Activated T-cell treated with anti-CD3 and anti-CD28 coated beads, Interleukin-2, amount 50 U/mL, for 24 hours (primary cell): ENCODE measurements at regions not wholly inside any gene's neighbourhood (a gene's known extent, or its start where the extent isn't known, plus 50 kb on each side); places are given as distances from the start of the nearest gene placed in this dataset.

Experiments
- DNase-seq: peaks from one replicate; pipeline ENCODE4 v3.0.0-alpha.2; 2020
- H3K27ac Mint-ChIP-seq: 2 replicates; pipeline ENCODE4 v1.8.0; 2020; ENCODE audit warnings: mild to moderate bottlenecking, mixed read lengths
- H3K27me3 Mint-ChIP-seq: 2 replicates; pipeline ENCODE4 v1.8.0; 2020; ENCODE audit warnings: mixed read lengths
- H3K36me3 Mint-ChIP-seq: 2 replicates; pipeline ENCODE4 v1.8.0; 2020; ENCODE audit warnings: low read depth, mixed read lengths
- H3K4me1 Mint-ChIP-seq: 2 replicates; pipeline ENCODE4 v1.8.0; 2020; ENCODE audit warnings: low read depth, mixed read lengths
- H3K4me3 Mint-ChIP-seq: 2 replicates; pipeline ENCODE4 v1.8.0; 2020; ENCODE audit warnings: mild to moderate bottlenecking, moderate library complexity, mixed read lengths
- H3K9me3 Mint-ChIP-seq: 2 replicates; pipeline ENCODE4 v1.8.0; 2020; ENCODE audit warnings: mixed read lengths

DNA sequence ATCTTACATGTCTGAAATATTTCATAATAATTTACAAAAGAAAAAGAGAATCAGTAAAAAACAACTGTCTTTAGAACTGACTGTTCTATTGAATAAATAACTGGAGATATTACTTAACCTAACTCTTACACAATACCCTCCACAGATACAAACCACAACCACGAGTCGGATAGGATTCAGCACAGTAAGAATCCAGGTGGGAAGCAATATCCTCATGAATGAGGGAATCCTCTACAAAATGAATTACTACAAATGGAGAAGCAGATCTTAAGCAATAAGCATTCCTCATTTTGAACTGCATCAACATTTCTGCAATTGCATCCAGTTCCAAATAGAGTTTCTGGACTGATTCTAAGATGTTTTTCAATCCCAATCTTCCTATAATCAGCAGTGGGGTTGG is 227.1 kb downstream of the SH2D1A start:
- Mint-ChIP-seq H3K4me3 (no peak overlapping the region), H3K27ac (no peak overlapping the region), H3K36me3 (no peaks in the 10 kb centered on the region), H3K4me1 (no peaks in the 10 kb centered on the region), H3K27me3 (no peaks in the 10 kb centered on the region), H3K9me3 (no peaks in the 10 kb centered on the region)
- DNase-seq = no peak

DNA sequence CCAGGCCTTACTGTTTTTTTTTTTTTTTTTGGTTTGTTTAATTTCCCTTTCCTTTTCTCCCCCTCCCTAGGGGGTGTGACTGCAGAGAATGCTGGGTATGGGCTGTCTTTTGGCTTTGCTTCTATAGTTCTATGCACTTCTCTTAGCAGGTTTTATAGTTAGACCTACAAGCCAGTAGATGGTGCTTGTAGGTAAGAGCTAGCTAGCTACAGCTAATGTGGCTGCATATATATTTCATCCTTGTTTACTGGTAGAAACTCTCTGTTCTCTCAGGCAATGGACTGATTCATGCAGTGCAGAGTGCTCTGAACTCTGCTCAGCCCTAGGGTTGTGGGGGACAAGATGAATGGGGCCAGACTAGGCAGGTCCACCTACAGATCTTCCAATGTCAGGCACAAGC is 246.4 kb downstream of the SH2D1A start:
- Mint-ChIP-seq H3K36me3 (no peaks in the 10 kb centered on the region), H3K4me3 (no peak overlapping the region), H3K9me3 (peaks cover 8% of the 10 kb centered on the region), H3K27ac (no peak overlapping the region), H3K27me3 (peaks cover 4% of the 10 kb centered on the region), H3K4me1 (peaks cover 2% of the 10 kb centered on the region)
- DNase-seq = no peak

DNA sequence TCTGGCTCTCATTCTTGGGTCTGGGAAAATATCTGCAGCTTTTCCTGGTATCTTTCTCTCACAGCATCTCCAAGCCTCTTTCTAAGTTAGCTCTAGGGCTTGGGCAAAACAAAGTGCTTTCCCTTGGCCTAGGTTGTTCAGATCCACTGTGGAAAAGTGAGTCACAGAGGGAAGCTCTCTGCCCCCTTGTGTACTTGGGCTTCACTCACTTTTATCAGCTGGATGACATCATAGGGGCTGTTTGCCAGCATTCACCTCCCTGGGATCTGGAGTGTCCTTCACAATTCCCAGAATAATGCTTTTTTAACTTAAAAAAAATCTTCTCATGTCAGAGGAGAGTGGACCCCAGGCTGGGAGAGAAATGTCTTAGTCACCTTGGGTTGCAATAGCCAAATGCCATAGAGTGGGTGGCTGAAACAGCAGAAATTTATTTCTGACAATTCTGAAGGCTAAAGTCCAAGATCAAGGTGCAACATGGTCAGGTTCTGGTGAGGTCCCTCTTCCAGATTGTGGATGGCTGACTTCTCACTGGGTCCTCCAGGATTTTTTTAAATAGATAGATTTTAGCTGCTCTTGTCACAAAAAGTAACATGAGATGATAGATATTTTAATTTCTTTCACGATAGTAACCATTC is 247.8 kb downstream of the SH2D1A start:
- Mint-ChIP-seq H3K4me1 (peaks cover 2% of the 10 kb centered on the region), H3K36me3 (no peaks in the 10 kb centered on the region), H3K27me3 (peaks cover 4% of the 10 kb centered on the region), H3K9me3 (peaks cover 4% of the 10 kb centered on the region), H3K4me3 (no peak overlapping the region), H3K27ac (no peak overlapping the region)
- no peak for DNase-seq

DNA sequence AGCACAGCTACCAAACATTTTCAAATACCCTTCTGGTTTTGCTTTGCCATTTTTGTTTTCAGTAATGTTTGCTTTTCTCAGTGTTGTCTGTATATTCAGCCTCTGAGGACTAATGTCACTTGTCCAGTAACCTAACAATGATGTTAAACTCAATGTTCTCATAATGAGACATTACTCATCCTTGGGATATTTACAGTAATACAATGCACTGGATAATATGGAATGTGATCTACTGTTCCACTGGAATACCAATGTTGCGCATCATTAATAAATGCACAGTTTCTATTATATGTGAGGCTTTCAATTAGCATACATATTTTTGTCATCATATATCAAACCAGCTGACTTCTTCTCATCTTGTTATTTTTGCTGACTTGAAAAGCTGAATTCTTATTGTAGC is 259.1 kb downstream of the SH2D1A start:
- Mint-ChIP-seq H3K27ac (no peak overlapping the region), H3K9me3 (no peaks in the 10 kb centered on the region), H3K36me3 (no peaks in the 10 kb centered on the region), H3K4me3 (no peak overlapping the region), H3K4me1 (no peaks in the 10 kb centered on the region), H3K27me3 (no peaks in the 10 kb centered on the region)
- DNase-seq = no peak

DNA sequence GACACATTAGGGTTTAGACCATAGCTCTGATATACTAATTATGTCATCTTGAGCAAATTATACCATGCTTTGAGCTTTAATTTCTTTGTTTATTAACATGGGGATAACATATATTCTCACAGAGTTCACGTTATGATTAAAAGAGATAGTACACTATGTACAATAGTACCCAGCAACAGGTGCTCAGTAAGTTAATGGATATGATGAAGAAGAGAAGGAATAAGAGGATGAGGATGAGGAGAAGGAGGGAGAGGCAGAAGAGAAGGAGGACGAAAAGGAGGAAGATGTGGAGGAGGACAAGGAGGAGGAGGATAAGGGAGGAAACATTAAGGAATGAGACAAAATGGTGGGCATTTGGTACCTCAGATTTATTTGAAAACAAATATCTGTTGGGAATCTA is 260.4 kb downstream of the SH2D1A start:
- Mint-ChIP-seq H3K27me3 (no peaks in the 10 kb centered on the region), H3K4me3 (no peak overlapping the region), H3K9me3 (no peaks in the 10 kb centered on the region), H3K4me1 (no peaks in the 10 kb centered on the region), H3K27ac (no peak overlapping the region), H3K36me3 (no peaks in the 10 kb centered on the region)
- DNase-seq = no peak

DNA sequence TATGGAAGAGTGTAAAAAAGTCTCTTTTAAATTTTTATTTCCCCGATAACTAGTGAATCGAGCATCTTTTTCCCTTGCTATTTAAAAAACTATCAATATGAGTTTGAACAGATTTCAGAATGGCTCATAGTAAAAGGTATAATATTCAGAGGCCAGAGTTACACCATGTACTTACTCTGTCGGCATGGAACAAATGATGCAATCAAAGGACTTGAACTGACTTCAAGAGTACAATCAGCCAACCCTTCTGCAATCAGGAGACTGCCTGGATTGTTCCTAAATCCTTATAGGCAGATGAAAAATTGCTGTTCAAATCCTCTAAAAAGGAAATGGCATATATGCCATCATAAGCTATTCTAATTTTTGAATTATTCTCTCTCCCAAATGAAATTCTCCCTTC is 273.3 kb downstream of the SH2D1A start:
- Mint-ChIP-seq H3K4me1 (no peaks in the 10 kb centered on the region), H3K9me3 (no peaks in the 10 kb centered on the region), H3K4me3 (no peak overlapping the region), H3K36me3 (no peaks in the 10 kb centered on the region), H3K27ac (no peak overlapping the region), H3K27me3 (peaks cover 4% of the 10 kb centered on the region)
- DNase-seq = no peak

DNA sequence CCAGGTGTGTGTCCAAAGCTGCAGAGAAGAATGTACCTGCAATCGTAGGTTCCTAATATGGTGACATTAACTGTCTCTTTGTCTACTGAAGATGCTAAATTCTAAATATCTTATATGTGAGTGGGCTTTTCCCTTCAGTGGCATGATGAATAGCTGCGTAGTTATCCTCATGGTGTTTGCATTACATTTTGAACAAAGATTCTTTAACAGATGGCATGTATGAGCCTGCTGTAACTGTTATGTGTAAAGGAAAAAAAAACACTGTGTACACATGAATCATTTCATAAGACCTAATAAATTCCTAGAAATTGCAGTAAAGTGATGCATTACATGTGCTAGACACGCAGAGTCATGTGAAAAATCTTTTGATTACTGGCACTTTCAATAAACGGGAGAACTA is 288.0 kb downstream of the SH2D1A start:
- Mint-ChIP-seq H3K27ac (no peak overlapping the region), H3K9me3 (no peaks in the 10 kb centered on the region), H3K36me3 (no peaks in the 10 kb centered on the region), H3K4me3 (no peak overlapping the region), H3K27me3 (peaks cover 14% of the 10 kb centered on the region), H3K4me1 (no peaks in the 10 kb centered on the region)
- DNase-seq = no peak

DNA sequence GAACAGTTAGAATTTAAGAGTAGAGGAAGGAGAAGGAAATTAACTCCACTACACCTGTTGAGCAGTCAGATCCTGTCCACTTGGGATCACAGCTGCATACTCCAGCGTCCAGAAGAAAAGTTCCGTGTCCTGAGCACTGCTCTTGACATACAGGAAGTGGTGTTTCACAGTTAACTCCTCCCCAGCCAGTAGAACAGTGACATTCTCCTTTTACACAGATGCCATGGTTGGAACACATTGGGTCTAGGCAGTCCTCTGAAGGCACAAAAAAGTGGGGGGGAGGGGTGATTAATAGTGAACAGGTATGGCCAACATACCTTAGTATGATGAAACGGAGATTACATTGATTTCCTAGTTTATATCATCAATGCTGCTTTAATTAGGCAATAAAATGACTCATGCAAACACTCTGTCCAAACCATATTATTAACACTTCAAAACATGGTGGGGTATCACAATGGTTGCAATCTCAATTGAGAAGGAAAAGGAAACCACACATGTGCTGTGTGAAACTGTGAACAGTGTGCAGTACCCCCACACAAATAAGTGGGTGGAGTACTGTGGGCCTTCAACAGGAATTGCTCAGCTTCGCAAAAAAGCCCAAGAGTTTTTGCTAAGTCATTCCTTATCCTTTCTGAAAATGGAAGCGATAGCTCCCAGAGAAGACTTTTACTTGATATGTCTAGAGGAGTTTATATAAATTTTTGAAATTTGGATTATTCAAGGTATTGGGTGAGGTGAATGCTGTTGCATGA is 295.6 kb downstream of the SH2D1A start:
- Mint-ChIP-seq H3K27me3 (peaks cover 7% of the 10 kb centered on the region), H3K9me3 (no peaks in the 10 kb centered on the region), H3K36me3 (no peaks in the 10 kb centered on the region), H3K4me1 (peaks cover 2% of the 10 kb centered on the region), H3K27ac (no peak overlapping the region), H3K4me3 (no peak overlapping the region)
- no peak for DNase-seq

DNA sequence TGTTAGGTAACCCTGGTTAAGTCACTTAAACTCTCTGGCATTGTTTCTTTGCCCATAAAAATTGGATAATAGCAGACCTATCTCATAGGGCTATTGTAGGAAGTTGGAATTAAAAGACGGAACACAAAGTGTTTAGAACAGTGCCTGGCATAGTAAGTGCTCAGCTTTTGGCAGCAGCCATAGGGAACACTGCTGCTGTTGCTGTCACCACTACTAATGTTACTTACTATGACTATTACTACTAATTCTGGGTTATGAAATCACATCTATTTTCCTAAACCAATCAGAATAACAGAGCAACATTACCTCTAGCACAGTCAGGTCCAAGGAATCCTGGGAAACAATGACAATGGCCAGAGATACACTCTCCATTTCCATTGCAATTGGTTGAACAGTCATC is 300.0 kb downstream of the SH2D1A start:
- H3K27me3 Mint-ChIP-seq = peaks cover 3% of the 10 kb centered on the region
- no peak overlapping the region for H3K27ac Mint-ChIP-seq
- H3K36me3 Mint-ChIP-seq = no peaks in the 10 kb centered on the region
- no peaks in the 10 kb centered on the region for H3K9me3 Mint-ChIP-seq
- DNase-seq = no peak
- H3K4me3 Mint-ChIP-seq = no peak overlapping the region
- H3K4me1 Mint-ChIP-seq = peaks cover 2% of the 10 kb centered on the region

DNA sequence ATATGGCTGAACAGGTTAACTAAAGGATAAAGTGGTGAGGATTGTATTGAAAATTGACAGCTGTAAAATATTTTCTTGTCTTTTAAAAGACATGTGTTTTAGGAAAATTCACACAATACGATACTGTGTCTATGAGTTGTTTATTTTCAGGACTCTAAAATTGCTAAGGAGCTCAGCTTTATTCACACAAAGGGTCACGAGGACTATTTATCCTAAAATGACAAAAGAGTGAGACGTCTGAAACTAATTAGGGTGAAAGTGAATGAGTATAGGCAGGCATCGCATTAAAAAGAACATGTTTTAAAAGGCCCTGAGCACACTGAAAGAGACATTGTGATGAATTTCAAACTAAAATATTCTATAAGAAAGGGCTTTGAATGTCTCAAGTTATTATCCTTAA is 304.7 kb downstream of the SH2D1A start:
- DNase-seq = no peak
- H3K27ac Mint-ChIP-seq = no peak overlapping the region
- H3K36me3 Mint-ChIP-seq = no peaks in the 10 kb centered on the region
- no peaks in the 10 kb centered on the region for H3K4me1 Mint-ChIP-seq
- H3K27me3 Mint-ChIP-seq = peaks cover 11% of the 10 kb centered on the region
- H3K9me3 Mint-ChIP-seq = no peaks in the 10 kb centered on the region
- H3K4me3 Mint-ChIP-seq = no peak overlapping the region

DNA sequence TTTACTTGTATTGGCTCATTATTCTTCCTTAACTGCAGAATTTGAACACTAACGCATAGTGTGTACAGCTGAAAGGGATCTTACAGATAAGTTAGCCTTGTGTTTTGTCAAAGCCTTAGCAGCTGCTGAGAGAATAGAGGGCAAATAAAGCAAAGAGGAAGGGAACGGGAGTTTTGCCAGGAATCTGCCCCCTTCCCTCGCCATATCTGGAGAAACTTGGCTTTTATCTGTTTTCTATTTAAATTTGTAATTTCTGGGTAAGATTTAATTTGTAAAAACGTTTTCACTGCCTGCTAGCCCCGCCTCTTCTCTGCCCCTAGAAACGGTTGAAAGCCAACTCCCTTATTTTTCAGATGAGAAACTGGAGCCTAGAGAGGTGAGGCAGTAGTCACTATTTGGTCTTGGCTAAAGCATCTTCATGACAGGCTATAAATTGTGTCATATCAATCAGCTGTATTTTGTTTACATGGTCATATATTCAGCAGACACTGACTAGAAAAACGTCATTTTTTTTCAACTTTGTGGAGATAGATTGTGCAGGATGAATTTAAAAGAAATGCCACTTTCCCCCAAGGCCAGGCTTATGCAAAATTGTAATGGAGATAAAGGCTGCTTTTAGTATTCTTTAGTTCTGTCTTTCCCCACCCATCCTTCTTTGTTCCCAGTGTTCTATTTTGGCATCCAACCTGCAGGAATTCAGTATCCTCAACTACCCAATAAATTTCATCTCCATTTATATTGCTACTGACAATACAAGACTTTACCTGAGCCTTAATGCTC is 319.4 kb downstream of the SH2D1A start:
- peaks cover 6% of the 10 kb centered on the region for H3K27me3 Mint-ChIP-seq
- no peak for DNase-seq
- H3K36me3 Mint-ChIP-seq = no peaks in the 10 kb centered on the region
- H3K27ac Mint-ChIP-seq = no peak overlapping the region
- no peak overlapping the region for H3K4me3 Mint-ChIP-seq
- H3K4me1 Mint-ChIP-seq = peaks cover 6% of the 10 kb centered on the region
- H3K9me3 Mint-ChIP-seq = no peaks in the 10 kb centered on the region

DNA sequence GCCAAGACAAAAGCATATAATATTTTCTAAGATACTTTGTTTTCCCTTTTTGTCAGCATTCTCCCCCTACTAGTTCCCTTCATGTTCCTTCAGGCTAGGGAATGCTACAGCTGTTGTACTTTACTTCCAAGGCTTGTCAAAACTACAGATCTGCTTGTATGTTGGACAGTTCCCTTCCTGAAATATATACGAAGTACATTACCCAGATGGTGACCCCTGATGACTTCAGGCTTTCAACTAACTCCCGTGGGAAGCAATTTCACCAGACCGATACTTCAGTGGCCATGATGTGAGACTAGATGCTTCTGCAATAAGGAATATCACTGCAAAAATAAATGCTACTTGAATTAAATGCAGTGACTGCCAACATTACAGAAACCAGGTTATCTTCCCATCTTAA is 332.8 kb downstream of the SH2D1A start:
- no peak for DNase-seq
- Mint-ChIP-seq H3K36me3 (no peaks in the 10 kb centered on the region), H3K27me3 (no peaks in the 10 kb centered on the region), H3K4me1 (no peaks in the 10 kb centered on the region), H3K9me3 (no peaks in the 10 kb centered on the region), H3K27ac (no peak overlapping the region), H3K4me3 (no peak overlapping the region)

DNA sequence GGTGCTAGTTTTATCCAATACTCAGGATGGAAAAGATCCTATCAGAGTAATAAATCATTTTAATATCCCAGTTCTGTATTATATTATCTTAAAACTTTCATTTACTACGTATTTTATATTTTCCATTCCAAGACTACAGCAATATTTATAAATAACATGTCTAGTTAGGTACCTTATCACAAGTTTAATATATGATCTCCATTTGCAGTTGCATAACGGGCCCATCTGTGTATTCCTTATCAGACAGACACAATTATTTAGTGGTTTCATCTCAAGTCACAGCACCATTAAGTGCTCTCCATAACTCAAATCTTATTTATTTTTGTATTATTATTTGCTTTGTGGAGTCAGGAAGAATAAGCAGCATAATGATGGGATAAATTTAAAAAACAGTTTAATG is 333.9 kb downstream of the SH2D1A start:
- Mint-ChIP-seq H3K27me3 (no peaks in the 10 kb centered on the region), H3K4me3 (no peak overlapping the region), H3K27ac (no peak overlapping the region), H3K9me3 (peaks cover 2% of the 10 kb centered on the region), H3K4me1 (no peaks in the 10 kb centered on the region), H3K36me3 (peaks cover 2% of the 10 kb centered on the region)
- DNase-seq = no peak

DNA sequence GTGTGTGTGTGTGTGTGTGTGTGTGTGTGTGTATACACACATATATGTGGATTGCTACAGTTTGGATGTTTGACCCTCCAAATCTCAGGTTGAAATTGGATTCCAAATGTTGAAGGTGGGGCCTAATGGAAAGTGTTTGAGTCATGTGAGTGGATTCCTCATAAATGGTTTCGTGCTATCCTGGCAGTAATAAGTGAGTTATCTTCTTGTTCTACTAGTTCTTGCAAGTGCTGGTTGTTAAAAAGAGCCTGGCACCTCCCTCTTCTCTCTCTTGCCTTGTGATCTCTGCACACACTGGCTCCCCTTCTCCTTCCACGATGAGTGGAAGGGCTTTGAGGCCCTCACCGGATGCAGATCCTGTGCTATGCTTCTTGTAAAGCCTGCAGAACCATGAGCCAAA is 344.1 kb downstream of the SH2D1A start:
- no peaks in the 10 kb centered on the region for H3K36me3 Mint-ChIP-seq
- H3K4me3 Mint-ChIP-seq = no peak overlapping the region
- H3K9me3 Mint-ChIP-seq = no peaks in the 10 kb centered on the region
- no peak for DNase-seq
- peaks cover 4% of the 10 kb centered on the region for H3K27me3 Mint-ChIP-seq
- no peak overlapping the region for H3K27ac Mint-ChIP-seq
- no peaks in the 10 kb centered on the region for H3K4me1 Mint-ChIP-seq

DNA sequence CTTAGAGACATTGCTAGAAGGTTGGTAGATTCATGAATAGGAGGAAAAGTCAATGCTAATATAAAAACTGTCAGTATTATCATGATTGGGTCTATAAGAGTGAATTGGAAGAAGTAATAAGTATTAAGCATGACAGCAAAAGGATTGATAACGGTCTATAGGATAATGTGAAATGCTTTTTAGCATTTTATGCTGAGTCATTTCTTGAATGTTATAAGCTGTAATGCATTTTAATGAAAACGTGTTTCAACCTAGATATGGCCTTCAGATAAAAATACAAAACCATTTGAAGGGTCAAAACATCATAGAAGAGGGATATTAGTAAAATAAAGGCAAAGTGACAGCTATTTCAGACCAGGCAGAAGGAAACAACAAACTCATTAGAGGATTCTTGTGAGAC is 353.5 kb downstream of the SH2D1A start:
- Mint-ChIP-seq H3K9me3 (no peaks in the 10 kb centered on the region), H3K4me3 (no peak overlapping the region), H3K4me1 (no peaks in the 10 kb centered on the region), H3K27me3 (peaks cover 4% of the 10 kb centered on the region), H3K27ac (no peak overlapping the region), H3K36me3 (no peaks in the 10 kb centered on the region)
- no peak for DNase-seq
